ENCODE measurements at regions not wholly inside any gene's neighbourhood (a gene's known extent, or its start where the extent isn't known, plus 50 kb on each side); places are given as distances from the start of the nearest gene placed in this dataset.

DNA sequence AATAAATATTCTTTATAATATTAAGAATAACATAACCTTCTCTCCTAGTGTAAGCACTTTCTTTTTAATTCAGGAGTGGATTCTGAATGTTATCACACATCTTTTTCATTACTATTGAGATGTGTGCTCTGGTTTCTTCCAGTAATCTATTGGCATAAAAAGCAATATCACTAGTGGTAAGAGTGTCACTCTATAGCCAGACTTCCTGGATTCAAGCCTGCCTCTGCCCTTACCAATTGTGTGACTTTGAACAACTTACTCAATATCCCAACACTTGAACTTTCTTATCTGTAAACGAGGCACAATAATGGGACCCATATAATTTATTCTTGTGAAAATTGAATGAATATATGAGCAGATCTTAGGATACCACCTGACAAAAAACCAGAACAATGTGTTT is 71.0 kb downstream of the SEM1 start:
- DNase-seq (ENCODE audit: low read depth), result no peak

DNA sequence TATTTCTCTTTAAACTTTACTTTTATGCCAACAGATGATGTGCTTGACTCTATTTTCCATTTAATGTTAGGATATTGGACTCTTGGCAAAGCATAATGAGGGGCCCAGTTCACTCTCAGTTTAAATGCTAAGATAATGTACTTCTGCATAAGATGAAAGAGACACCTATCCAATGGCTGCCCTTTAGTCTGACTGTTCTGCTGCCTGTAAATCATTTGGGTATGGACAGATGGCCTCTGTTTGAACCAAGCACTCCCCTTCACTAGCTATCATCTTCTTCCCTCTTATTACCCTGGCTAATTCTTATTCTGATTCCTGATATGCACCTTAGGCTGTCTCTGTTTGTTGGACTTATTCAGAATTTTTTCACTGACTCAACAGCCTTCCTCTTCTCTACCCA is 72.1 kb downstream of the SEM1 start:
- DNase-seq (ENCODE audit: low read depth), result no peak

DNA sequence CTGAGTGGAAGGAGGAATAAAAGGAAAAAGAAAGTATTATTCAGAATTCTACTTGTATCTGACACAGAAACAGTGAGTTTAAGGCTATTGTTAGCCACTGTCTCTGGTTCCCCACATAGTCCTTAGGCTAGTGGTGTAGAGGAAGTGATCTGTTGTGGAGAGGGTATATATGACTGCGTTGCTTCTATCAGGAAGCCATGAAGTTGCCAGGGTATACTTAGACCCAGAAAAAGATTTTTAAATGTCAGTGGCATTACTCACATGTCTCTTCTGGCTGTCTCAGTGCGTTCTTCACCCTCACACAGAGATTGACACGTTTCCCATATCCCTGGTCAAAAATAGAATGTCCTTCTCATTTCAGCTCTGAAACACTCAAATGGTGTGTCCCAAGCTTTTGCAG is 72.7 kb downstream of the SEM1 start:
- DNase-seq (ENCODE audit: low read depth), result no peak

DNA sequence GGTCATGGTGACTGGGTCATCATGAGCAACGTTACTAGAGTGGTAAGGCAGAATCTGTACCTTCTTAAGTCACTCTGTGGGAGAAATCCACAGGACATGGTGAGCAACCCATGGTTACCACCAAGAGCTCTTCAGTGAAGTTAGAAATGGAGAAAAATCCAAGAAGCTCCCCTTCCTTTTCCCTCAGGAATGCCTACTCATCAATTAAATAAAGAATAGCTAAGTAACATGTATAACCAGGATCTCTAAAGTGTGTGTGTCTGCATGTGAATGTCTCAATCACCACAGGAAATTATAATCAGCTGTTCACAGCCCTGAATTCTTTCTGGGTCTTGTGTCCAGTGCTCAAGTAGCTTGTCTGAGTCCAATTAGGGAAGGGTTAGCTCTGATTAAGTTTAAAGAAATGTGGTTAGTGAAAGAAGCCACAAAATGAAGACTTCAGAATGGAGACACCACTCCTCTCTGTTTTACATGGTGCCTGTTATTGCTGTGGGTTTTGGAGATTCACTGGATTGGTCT is 73.2 kb downstream of the SEM1 start:
- DNase-seq (ENCODE audit: low read depth), result peak; percentile 17

DNA sequence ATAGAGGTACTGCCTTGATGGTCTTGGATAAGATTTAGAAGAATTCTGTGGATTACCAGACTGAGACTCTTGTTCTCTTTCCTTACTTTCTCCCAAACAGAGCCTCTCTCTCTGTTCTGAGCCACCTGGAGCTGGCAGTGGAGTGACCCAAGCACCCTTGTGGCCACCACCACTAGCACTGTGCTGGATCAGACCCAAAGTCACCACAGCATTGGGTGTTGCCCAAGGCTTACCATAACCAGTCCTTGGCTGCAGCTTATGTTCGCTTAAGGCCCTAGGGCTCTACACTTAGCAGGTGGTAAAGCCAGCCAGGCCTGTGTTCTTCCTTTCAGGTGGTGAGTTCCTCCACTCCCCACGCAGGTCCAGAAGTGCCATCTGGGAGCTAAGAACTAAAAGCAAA is 79.8 kb downstream of the SEM1 start:
- DNase-seq (ENCODE audit: low read depth), result no peak

DNA sequence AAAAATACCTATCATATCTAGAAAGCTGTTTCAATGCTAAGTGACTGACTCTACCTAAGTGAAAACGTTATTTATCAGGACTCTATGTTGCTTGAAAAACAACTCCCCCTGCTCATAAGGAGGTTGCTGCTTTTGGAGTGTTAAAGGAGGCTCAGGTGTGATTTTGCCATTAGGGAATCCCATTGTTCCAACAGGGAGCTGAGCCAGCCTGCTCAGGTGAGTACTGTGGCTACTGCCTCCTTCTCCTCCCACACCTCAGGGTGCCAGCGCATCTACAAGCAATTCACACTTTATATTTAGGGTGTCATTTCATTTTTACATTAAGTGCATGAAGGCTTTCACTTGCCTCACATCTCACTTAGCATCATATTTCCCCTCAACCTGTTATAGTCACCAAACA is 84.7 kb downstream of the SEM1 start:
- DNase-seq (ENCODE audit: low read depth), result no peak

DNA sequence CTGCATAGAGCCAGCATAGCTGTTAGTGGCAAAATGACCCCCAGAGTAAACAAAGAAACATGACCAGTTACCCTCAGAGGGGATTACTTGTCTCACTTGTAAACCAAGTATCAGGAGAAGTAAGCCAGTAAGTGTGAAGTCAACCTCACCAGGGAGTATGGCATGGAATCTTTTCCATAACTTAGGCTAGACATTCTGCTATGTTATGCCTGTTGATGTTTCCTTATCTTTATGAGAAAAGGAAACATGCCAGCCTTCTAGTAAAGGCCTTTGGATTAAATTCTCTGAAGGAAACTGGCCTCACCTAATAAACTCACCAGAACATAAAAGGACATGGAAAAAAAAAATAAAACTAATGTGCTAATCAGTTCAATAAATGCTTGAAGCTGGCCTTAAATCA is 87.7 kb downstream of the SEM1 start:
- DNase-seq (ENCODE audit: low read depth), result no peak

DNA sequence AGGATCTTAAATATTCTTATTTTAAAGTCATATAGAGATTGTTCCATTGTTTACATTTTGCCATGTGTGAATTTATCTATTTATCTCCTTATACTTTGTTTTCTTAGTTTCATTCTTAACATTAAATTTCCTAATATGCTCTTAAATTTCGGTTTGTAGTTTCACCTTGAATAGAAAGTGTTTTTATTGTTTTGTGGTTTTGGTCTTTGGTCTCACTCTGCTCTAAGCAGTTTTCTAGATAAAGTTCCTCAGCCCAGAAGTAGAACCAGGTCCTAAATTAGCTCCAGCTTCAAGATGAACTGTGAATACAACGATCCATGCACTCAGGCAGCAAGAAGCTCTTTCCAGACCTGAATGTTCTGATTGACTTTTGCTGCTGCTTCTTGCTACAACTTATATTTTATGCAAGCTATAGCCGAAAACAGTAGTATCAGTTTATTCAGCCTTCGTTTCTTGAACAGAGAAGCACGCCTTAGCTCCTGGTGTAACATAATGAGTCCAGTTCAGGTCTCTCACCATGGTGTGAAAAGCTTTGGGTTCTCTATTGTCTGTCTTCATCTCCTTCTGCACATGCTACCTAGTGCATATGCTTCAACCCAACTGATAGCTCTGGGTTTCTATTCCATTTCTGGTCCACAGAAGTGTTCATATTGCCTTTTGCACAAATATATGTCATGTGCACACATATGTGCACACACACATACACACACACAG is 95.3 kb downstream of the SEM1 start:
- DNase-seq (ENCODE audit: low read depth), result no peak

DNA sequence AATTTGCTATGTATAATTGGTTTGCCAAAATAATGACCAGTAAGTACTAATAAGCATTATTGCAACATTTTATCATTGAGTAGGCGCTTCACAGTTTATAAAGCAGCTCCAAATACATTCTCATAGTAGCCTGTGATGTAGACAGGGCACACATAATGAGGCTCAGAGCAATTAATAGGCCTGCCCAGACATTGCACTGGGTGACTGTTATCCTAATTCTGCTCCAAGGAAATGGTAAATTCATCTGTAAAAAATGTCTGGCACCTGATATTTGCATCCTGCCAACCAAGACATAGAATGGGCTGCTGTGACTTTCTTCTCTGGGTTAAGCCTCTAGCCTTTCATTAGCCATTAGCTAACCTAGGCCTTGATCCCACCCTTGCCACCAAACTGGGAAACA is 97.6 kb downstream of the SEM1 start:
- no peak for DNase-seq (ENCODE audit: low read depth)

DNA sequence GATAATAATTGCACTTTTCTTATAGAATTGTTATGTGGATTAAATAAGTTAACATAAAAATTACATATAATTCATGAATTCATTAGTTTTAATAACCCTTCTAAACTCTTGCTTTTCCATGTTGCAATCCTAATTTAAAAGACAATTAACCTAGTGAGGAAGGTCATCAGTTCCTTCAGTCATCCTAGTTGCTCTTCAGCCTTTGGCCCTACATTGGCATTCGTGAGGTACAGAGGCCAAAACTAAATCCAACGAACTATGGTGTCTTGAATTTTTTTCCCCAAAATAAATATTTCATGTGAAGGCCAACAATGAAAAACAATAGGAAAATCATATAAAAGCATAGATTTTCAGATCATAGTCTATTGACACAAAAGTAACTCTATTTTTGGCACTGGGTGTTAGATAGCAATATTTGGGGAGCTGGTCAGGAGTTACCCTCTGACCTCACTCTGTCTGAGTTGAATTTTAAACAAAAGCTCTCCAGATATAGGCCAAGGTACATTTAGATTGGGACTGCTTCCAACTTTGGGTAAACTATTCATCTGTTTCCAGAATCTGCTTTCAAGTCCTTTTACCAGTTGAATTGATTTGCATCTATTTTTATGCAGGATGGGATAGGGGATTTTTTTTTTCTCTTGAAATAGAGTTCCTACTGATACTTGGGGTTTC is 104.5 kb downstream of the SEM1 start:
- DNase-seq (ENCODE audit: low read depth), result no peak

DNA sequence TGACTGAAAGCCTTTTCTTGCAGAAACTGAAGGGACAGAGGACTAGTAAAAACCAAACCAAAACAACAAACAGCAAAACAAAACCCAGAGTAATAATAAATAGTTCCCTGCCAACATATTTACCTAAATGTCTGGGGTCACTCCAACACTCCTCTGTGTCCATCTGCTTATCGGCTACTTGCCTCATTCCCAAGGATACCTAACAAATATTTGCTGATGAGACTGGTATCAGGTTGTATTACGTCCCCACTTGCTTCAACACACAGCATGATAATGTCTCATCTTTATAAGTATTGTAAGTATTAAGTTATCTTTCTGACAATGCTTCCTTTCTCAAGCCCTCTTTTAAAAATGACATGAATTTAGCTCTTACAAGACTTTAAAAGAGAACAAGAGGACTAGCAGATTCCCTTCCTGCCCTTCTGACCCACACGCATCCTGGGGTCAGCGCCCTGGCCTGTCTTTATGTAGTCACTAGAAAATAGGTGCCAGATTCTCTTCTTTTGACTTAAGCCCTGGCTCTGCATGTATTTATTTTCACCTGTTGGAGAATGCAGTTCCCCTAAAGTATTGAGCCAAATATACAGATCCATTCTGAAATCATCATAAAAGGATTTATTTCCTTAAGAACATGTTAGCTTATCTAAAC is 110.2 kb downstream of the SEM1 start:
- DNase-seq (ENCODE audit: low read depth), result no peak

DNA sequence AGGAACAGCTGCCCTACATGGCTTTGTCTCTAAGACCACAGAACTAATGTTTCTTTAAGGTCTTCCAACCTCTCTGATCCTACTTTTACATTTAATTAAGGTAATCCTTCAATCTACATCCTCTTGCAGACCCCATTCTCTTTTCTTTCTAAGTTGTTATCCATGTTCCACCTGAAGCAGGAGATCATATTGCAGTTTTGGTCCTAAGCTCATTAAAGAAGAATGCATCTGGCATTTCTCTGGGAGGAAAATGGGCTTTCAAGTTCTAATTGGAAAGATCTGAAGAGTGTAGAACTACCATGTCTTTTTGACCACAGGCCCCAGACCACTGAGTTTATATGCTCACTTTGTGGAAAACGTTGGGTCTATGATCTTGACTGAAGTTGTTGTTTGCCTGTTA is 111.2 kb downstream of the SEM1 start:
- no peak for DNase-seq (ENCODE audit: low read depth)

DNA sequence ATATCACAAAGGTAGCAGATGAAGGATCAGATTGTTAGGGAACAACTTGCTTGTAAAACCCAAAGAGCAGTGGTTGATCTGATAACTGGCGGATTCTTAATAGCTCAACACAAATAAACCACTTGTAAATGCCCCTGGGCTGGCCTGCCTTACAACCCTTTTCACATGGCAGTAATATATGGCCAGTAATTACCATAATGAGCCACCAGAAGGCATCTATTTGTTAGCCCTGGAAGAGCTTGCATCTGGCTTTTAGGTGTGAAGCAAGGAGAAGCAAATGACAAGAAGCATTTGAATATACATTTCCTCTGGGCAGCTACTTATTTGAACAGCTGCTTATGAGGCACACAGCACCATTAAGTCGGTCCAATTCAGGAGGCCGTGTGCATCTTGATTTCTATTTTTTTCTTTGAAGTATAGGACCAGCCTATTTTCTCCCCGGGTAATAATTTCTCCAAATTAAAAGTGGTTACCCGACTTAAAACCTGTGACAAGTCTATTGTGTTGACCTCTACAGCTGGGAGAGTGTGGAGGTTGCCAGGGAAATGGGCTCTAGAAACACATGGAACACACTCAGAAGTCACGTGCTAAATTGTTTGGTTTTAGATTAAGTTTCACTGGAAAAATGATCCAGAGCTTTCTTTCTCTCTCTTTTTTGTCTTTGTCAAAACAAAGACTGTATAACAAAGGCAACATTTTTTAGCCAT is 113.4 kb downstream of the SEM1 start:
- DNase-seq (ENCODE audit: low read depth), result peak; percentile 34

DNA sequence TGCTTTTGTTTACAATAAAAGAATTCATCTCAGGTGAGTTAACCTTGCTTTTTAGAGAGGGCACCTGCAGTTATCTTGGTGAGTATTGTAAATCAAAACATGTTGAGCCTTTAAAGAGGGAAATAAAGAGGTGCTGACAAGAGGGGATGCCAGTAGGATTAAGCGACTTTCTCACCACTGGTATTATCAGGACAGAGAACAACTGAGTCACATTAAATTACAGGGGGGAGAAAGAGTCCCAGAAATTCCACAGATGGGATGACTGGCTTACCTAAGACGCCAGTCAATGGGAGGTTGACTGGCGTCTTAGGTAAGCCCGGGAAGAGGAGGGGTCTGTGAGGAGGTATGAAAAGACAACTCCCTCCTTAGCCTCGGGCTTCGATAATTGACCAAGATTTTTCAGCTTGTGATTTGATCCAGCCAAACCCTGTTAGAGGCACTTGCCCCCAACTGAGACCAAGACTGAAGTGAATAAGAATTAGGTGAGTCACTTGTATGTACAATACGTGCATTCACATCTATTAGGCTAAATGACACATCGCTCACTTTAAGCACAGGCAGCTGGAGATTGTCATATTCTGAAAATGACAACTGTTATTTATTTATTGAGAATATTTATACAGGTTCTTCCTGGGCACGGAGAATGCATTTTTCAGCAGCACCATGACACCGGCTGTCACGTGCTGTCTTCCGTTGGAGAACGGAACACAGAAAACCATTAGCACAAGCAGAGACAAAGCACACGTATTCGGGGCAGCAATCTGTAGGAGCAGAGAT is 117.6 kb downstream of the SEM1 start:
- peak; percentile 13 for DNase-seq (ENCODE audit: low read depth)

DNA sequence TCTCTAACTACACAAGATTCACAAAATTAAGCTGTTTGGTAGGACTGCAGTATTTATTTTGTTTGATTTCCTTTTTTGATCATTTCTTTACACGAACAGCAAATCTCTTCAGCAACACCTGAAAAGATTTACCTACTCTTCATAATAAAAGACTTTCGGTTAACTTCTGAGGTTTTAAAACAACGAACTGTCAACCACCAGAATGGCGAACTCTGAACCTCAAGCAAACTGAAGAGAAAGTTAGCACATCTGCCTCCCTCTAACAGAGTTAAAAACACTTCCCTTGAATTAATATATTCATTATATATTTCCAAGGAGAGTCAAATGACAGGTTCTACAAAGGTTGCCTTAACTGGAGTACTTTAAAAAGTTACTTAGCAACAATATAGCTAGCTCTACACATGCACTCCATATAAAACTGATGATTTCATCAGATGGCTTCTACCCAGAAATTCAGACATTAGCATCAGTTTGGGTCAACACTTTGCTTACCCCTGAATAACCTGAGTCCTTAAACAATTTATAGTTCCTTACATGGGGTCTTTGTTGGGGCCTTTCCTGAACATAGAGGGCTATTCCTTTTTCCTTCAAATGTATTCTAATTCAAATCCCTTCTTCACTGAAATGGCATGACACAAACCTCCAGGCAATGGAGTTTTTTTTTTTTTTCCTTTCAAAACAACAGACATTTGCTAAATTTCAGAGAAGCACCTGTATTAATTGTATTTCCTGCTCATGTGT is 118.3 kb downstream of the SEM1 start:
- no peak for DNase-seq (ENCODE audit: low read depth)

DNA sequence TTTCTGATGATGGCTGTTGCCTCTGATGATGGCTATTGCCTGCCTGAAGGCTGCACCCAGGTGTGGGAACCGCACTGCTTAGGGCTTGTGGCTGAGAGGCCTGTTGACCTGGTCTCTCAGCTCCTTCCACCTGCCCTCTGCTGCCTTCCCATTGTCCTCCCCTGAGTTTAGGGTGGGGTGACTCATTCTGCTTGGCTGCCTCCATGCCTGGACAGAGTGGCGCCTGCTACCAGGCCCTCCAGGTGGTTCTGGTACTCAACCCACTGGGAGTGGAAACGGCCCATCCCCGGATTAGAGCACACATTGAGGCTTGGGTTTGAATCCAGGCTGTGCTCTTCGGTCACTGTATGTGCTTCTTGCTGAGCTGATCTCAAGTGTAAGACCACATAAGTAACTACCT is 120.6 kb downstream of the SEM1 start:
- peak; percentile 7 for DNase-seq (ENCODE audit: low read depth)

DNA sequence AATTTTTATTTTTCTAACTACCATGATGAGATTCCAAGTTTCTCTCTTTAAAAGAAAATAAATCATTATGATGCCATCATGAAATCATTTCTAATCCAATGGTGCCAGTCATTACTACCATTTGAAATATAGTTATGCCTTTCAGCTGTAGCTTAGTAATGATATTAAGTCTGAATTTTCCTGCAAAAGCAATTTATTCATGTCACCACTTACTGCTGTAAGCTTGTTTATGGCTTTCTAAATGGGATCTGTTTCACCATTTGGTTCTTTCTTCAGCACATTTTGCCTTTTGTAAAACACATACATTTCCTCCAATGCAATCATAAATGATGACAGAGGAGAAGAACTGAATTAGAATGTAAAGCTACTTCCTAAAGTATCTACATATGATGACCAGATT is 130.5 kb downstream of the SEM1 start:
- DNase-seq (ENCODE audit: low read depth), result no peak

DNA sequence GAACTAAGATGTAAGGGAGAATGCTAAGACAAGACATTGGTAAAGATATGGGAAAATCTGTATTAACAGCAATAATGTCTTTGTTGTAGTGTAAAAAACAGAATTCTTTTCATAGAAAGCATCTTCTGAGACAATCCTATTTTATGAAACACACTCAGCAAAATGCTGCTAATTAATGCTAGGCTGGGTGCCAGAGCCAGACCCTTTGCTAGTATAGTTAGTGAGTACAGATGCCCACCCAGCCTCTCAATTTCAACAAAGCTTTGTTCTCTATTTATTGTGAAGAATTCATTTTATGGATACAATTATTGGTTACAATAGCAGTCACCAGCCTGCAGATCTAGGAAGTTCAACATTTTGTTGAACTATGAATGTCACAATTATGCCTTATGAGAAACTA is 131.0 kb downstream of the SEM1 start:
- DNase-seq (ENCODE audit: low read depth), result no peak

DNA sequence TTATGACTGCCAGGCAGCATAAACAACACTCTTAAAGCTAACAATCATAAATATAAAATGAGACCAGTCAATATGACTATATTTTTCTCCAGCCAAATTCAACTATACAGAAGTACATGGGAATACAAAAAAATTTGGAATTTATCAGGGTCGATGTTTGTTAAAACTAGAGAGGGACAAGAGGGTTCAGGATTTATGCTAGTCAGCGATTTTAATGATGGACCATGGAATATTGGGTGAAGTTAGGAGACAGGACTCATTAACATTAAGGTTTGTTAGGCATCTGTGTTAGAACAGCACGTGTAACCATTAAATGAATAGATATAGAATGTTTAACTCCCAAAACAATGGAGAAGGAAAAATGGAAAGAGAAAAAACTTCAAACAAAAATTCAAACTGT is 146.2 kb downstream of the SEM1 start:
- DNase-seq (ENCODE audit: low read depth), result no peak

DNA sequence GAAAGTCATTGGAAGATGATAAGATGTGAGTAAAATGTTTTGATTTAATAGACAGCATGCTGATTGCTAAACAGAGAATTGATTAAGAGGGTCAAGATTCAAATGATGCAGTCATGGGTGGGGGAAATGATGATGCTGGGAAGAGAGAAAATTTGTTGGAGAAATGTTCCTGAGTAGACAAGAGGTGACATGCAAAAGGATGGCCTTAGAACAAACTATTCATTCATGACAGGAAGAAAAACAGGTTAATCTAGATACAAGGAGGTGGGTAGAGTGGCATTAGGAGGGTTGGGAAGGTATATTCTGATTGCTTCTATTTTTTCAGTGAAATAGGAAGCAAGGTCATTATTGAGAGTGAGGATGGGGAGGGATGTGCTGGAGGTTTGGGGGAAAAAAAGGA is 146.7 kb downstream of the SEM1 start:
- DNase-seq (ENCODE audit: low read depth), result no peak

DNA sequence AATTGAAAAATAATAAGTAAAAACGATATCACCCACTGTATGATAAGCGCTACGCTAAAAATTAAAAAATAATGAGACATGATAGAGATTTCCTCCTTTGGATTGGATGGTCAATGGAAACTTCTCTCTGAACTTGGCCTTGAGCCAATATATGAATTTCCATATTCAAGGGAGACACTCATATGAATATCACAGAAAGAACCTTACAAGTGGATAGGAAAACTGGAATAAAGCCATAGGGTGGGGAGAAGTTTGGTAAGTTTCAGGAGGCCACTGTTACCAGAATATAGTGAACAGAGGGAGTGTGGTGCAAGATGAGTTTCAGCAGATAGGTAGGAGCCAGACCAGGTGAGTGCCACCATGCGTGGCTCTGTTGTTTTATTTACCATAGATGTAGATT is 147.2 kb downstream of the SEM1 start:
- DNase-seq (ENCODE audit: low read depth), result no peak

Measured in M059J (cell line).